Stomach (tissue), 4 donors: ENCODE measurements at regions not wholly inside any gene's neighbourhood (a gene's known extent, or its start where the extent isn't known, plus 50 kb on each side); places are given as distances from the start of the nearest gene placed in this dataset.

ENCODE experiments used
- CTCF ChIP-seq, 7 experiments: fragments of 450-650 bp in 4 of 7; fragments of 200-600 bp in 3 of 7; sonication (generic) in 3 of 7; IDR thresholded peaks; one replicate each; pipeline ENCODE4 v1.5.1; 2016 to 2019; ENCODE audit warnings: antibody characterized with exemption in 7 of 7, control low read depth in 2 of 7, mild to moderate bottlenecking in 1 of 7
- EP300 ChIP-seq: sonication (generic); formaldehyde crosslinking; IDR thresholded peaks from one replicate; pipeline ENCODE4 v1.6.1; 2017; ENCODE audit warnings: antibody characterized with exemption
- POLR2A ChIP-seq, 4 donors: fragments of 450-650 bp; IDR thresholded peaks; one replicate each; pipeline ENCODE4 v1.6.1; 2016; ENCODE audit warnings: antibody characterized with exemption in 4 of 4, control low read depth in 2 of 4, mild to moderate bottlenecking in 1 of 4, moderate library complexity in 1 of 4
- POLR2AphosphoS5 ChIP-seq, 3 donors: sonication (generic); formaldehyde crosslinking; IDR thresholded peaks; one replicate each; pipeline ENCODE4 v1.6.1; 2016; ENCODE audit warnings: antibody characterized with exemption in 3 of 3

DNA sequence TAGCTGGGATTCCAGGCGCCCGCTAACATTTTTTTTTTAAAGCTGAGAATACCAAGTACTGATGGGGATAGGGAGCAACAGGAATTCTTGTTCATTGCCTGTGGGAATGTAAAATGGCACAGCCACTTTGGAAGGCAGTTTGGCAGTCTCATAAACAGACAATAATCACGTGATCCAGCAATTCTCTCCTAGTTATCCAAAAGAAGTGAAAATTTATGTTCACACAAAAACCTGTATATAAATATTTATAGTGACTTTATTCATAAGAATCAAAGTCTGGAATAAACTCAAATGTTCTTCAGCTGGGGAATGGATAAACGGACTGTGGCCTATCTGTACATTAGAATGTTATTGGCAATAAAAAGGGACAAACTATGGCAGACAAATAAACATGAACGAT lies 72.5 kb upstream of the NEO1 start:
- TF ChIP-seq CTCF (IDR thresholded peaks at IDR 0.05) (no peak), EP300 (no peak), POLR2A (IDR thresholded peaks at IDR 0.05) (no peak), POLR2AphosphoS5 (IDR thresholded peaks at IDR 0.05) (no peak)
